ENCODE measurements at regions not wholly inside any gene's neighbourhood (a gene's known extent, or its start where the extent isn't known, plus 50 kb on each side); places are given as distances from the start of the nearest gene placed in this dataset.
A peak's percentile ranks its signal among the peaks of the same experiment; 100 is the strongest.

GRCh38 chr2:133774654-133775015 lies 206.4 kb upstream of the NCKAP5 start:
- peak; percentile 80 for DNase-seq

DNA sequence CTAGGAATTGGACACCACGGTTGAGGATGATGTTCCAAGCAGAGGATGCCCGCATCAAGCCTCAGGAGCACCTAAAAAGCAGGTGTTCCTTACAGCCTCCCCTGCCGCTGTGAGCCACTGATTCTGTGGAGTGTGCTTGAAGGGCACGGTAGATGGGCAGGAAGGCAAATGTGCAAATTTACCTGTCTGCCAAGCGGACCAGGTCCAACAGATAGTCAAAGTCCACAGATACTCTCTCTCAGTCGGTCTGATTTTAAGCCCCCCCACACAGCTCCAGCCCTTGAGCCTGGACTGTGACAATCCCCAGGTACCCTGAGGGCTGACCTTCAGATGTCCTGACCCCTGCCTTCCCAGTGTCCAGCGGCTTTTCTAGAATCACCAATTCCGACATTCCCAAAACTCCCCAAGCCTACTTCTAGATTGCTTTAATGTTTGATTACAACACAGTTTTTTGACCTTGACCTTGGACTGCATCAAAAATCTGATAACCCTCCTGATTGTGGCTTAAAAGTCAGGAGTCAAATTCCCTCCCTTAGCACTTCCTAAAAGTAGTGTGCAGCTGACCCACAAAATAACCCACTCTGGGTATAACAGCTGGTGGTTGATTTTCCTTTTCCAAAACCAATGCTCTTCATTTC lies 208.8 kb upstream of the NCKAP5 start:
- DNase-seq, result no peak

GRCh38 chr2:133777574-133777960 lies 209.3 kb upstream of the NCKAP5 start:
- no peak for DNase-seq

DNA sequence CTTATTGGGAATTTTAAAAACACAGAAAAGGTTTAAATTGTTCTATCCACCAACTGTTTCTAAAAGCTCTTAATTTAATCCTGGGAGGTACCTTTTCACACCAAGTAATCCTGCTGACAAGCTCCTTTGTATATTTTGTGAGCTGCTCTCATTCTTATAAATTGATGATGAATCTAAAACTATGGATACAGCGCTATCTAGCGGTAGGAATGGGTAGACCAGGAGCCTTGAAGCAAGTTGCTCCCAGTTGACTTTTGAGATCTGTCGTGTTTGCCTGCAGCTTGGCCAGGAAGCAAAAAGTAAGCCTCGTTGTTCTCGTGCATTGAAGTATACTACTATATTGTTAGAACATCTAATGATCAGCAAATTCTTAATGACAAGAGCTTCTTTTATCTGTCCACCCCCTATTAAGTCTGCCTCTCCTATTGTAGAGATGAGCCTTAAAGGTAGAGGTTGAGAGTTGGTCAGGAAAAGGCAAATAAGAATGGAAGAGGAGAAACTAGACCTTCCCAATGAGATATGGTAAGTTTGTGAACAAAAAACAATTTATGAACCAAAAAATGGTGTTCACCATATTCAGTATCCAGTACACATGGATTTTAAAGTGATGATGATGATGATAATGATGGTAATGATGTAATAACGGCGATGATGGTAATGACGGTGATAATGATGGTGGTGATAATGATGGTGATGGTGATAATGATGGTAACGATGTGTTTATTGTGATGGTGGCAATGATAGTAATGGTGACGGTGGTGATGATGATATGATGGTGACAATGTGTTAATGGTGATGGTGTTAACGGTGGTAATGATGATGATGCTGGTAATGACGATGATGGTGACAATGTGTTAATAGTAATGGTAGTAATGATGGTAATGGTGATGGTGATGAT lies 212.1 kb upstream of the NCKAP5 start:
- peak; percentile 61 for DNase-seq

DNA sequence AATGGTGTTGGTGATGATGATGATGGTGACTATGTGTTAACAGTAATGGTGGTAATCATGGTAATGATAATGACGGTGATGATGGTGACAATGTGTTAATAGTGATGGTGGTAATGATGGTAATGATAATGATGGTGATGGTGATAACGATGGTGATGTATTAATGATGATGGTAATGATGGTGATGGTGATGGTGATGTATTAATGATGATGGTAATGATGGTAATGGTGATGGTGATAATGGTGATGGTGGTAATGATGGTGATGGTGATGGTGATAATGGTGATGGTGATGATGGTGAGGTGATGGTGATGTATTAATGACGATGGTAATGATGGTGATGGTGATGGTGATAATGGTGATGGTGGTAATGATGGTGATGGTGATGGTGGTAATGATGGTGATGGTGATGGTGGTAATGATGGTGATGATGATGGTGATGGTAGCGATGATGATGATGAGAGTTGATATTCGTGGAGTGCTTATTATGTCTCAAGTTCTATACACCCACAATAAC lies 212.8 kb upstream of the NCKAP5 start:
- DNase-seq, result no peak

DNA sequence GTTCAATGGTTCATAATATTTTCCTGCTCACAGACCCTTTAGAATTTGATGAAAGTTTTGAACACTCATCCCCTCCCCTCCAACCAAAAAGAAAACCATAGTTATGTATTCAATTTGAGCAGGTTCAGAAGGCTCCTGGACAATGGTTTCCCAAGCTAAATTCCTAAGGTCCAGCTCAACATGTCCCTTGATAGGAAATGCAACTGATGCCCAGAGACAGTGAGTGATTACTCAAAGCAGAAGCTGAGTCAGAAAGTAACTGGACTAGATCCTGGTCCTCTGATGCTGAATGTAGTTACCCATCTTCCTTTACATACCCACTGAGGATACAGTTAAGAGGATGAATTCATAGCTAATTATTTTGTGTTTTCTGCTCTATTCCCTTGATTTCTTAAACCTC lies 218.9 kb upstream of the NCKAP5 start:
- no peak for DNase-seq

GRCh38 chr2:133787651-133788050 lies 219.4 kb upstream of the NCKAP5 start:
- no peak for DNase-seq

- no peak for DNase-seq
Measured at GRCh38 chr2:133788386-133788785, 220.1 kb upstream of the NCKAP5 start.

- DNase-seq, result no peak
Measured at GRCh38 chr2:133789743-133790142, 221.5 kb upstream of the NCKAP5 start.

DNA sequence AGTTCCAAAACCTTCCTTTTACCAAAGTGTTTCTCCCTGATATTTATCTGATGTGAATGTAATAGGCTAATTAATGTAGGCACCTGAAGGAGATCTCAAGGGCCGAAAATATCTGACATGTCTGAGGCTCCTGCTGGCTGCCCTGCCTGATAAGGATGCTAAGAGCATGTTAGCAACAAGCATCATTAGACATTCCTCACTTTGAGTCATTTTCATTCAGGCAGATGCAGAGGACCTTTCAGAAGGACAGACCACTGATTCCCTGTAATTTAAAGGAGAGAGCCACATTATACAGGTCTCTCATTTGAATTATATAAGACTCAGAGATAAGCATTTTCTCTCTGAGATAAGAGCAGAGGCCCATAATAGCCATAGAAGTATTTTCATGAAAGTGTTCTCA lies 222.4 kb upstream of the NCKAP5 start:
- DNase-seq, result no peak

DNA sequence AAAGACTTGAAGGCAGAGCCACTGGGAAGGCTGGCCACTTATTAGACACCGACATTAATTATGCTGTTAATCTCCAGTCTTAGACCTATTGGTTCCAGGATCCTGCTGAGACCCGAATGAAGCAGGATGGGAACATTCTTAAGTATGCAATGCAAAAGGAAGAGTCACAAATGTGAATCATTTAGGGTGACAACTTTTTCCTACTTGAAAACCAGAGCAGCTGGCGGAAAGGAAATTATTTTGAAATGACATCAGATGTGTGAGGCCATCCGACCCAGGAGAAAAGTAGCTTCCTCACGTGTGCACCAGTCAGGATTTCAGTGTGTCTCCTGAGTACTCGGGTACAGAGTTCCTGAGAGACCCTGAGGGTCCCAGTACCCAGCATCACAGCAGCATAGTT lies 222.9 kb upstream of the NCKAP5 start:
- no peak for DNase-seq

DNA sequence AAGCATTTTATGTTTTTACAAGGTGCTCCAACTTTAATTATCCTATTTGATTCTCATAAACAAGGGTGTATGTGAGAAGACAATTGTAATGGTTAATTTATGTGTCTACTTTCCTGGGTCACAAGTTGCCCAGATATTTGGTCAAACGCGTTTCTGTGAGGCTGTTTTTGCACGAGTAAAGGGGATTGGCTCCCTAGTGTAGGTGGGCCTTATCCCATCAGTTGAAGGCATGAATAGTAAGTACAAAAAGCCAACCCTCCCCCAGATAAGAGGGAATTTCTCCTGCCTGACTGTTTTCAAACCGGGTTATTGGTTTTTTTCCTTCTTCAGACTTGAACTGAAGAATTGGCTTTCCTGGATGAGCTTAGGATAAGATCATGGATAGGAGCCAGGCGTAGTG lies 224.0 kb upstream of the NCKAP5 start:
- no peak for DNase-seq

GRCh38 chr2:133794114-133794513 lies 225.9 kb upstream of the NCKAP5 start:
- DNase-seq, result no peak

DNA sequence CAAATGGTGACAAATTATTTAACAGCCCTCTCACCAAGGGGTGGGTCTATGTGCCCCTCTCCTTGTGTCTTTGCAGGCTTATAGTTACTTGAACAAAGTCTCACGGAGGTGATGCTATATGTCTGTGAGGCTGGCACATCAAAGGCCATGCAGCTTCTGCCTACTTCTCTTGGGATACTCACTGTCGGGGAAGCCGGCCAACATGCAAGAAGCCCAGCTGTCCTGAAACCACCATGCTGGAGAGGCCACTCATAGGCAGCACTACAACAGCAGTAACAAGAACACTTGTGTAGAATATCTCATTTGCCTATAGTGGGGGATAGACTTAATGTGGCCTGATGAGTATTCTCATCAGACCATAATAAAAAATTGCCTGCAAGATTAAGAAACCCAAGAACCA lies 233.7 kb upstream of the NCKAP5 start:
- DNase-seq, result no peak

GRCh38 chr2:133802409-133803039 lies 234.3 kb upstream of the NCKAP5 start:
- DNase-seq, result no peak

DNA sequence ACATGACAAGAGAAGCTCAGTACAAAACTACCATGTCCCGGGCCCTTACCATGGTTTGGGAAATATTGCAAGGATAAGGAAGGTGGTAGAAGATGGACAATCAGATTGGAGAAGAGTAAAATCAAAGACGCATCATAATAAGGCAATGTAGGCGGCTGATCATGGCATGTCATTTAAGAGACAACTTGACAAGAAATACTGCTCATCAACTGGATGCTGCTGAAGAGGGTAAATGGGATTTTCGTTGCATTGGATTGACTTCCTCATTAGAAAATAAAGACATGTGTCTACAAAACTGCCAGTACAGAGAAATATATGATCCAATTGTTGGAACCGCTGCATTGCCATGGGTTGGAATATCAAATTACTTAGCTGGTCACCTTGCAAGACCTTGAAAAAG lies 238.3 kb upstream of the NCKAP5 start:
- no peak for DNase-seq

GRCh38 chr2:133809485-133809884 lies 241.2 kb upstream of the NCKAP5 start:
- no peak for DNase-seq

DNA sequence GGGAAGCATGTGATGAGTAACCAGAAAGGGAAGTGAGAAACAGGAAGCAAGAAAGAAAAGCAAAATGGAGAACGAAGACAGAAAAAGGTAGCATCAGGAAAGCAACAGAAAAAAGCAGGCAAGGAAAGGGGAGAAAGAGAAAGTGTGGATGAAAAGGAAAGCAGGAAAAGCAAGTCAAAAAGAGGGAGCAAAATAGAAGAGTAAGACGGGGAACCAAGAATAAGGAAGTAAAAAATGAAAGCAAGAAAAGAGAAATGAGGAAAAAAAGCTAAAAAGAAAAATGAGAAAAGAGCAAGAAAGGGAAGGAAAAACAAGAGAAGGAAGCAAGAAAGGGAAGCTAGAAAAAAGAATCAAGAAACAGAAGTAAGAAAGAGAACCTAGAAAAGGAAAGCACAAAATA lies 242.3 kb upstream of the NCKAP5 start:
- DNase-seq, result no peak

DNA sequence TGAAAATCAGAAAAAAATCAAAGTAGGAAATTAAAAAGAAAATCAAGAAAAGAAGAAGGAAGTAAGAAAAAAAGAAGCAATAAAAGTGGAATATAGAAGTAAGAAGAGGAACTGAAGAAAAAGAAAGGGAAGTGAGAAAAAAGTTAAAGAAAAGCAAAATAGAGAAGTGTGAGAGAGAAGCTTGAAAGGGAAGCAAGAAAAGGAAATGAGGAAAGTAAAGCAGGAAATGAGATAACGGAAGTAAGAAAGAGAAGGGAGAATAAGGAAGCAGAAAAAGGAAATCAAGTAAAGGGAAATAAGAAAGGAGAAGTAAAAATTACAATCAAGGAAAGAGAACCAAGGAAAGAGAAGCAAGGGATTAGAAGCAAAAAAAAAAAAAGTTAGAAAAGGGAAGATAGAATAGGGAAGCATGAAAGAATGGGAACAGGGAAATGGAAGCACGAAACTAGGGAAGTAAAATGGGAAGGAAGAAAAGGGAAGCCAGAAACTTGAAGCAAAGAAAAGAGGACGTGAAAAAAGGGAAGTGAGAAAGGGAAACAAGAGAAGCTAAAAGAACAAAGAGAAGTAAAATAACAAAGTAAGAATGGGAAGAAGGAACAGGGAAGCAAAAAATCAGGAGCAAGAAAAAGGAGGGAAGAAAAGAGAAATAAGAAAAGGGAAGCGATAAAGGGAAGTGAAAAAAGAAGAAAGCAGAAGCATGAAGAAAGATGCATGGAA lies 243.3 kb upstream of the NCKAP5 start:
- no peak for DNase-seq

DNA sequence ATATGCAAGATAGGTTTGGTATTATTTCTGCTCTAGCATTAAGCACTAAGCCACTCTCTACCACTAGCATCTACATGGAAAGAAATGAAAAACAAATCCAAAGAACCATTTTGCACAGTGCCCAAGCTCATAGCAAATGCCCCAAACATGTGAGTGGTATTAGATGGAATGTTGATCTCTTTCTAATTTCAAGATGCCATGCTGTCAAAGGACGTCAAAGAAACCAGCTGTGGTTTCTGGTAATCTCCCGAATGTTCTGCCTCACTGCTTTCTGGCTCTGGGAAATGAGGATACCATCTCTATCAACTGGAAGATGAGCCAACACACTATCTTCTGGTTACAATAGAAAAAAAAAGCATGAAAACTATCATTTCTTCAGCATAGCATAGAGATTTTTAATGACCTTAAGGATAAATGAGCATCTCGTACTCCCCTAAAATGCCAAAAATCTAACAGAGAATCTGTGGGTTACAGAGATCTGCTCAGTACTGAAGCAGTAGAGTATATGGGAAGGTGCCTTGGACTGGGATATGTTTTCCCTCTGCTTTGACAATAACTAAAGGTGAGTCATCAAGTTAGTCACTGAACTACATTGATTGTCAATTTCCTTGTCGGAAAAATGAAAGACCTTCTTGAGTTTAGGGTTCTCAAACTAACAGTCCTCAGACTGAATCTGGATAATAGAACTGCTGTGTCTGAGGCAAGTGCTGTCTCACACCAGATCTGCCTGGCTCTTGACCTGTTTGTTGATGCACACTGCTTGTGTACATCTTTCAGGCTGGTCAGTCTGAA lies 244.8 kb upstream of the NCKAP5 start:
- DNase-seq, result no peak

GRCh38 chr2:133814890-133815289 lies 246.6 kb upstream of the NCKAP5 start:
- DNase-seq, result no peak

- no peak for DNase-seq
Measured at GRCh38 chr2:133816037-133816436, 247.8 kb upstream of the NCKAP5 start.

Data from right hindlimb (tissue), 1 donor.